ENCODE measurements at regions not wholly inside any gene's neighbourhood (a gene's known extent, or its start where the extent isn't known, plus 50 kb on each side); places are given as distances from the start of the nearest gene placed in this dataset.

DNA sequence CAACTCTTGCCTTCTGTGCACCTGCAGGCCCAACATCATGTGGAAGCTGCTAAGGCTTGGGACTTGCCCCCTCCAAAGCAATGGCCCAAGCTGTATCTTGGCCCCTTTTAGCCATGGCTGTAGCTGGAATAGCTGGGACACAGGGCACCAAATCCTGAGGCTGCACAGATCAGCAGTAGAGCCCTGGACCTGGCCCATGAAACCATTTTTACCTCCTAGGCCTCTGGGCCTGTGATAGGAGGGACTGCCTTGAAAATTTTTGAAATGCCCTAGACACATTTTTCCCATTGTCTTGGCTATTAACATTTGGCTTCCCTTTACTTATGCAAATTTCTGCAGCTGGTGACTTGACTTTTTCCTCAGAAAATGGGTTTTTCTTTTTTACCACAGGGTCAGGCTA lies 68.7 kb downstream of the ING1 start:
- no peak overlapping the region for H3K4me3 ChIP-seq (replicated peaks; ENCODE audit: low read depth, low read length)
- no peak for DNase-seq (ENCODE audit: extremely low read depth, low read depth)
- TF ChIP-seq, protein P1, sequence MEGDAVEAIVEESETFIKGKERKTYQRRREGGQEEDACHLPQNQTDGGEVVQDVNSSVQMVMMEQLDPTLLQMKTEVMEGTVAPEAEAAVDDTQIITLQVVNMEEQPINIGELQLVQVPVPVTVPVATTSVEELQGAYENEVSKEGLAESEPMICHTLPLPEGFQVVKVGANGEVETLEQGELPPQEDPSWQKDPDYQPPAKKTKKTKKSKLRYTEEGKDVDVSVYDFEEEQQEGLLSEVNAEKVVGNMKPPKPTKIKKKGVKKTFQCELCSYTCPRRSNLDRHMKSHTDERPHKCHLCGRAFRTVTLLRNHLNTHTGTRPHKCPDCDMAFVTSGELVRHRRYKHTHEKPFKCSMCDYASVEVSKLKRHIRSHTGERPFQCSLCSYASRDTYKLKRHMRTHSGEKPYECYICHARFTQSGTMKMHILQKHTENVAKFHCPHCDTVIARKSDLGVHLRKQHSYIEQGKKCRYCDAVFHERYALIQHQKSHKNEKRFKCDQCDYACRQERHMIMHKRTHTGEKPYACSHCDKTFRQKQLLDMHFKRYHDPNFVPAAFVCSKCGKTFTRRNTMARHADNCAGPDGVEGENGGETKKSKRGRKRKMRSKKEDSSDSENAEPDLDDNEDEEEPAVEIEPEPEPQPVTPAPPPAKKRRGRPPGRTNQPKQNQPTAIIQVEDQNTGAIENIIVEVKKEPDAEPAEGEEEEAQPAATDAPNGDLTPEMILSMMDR (IDR thresholded peaks at IDR 0.05; ENCODE audit: low read depth, low read length, missing control alignments) = no peak

- no peak for DNase-seq (ENCODE audit: extremely low read depth, low read depth)
Observed at GRCh38 chr13:110784704-110785103, 71.2 kb downstream of the ING1 start.

GRCh38 chr13:110788778-110789177 lies 75.3 kb downstream of the ING1 start:
- TF ChIP-seq, protein P1 (IDR thresholded peaks at IDR 0.05; ENCODE audit: low read depth, low read length, missing control alignments) = no peak
- no peak overlapping the region for H3K4me3 ChIP-seq (replicated peaks; ENCODE audit: low read depth, low read length)
- DNase-seq (ENCODE audit: extremely low read depth, low read depth) = no peak

More at GRCh38 chr13:110784704-110785103, 71.2 kb downstream of the ING1 start:
- TF ChIP-seq, protein P1 (IDR thresholded peaks at IDR 0.05; ENCODE audit: low read depth, low read length, missing control alignments) = no peak
- no peak overlapping the region for H3K4me3 ChIP-seq (replicated peaks; ENCODE audit: low read depth, low read length)

- no peak overlapping the region for H3K4me3 ChIP-seq (replicated peaks; ENCODE audit: low read depth, low read length)
- no peak for DNase-seq (ENCODE audit: extremely low read depth, low read depth)
- TF ChIP-seq, protein P1 (IDR thresholded peaks at IDR 0.05; ENCODE audit: low read depth, low read length, missing control alignments) = no peak
Observed at GRCh38 chr13:110789871-110790270, 76.4 kb downstream of the ING1 start.

GRCh38 chr13:110790371-110790770 lies 76.9 kb downstream of the ING1 start:
- TF ChIP-seq, protein P1 (IDR thresholded peaks at IDR 0.05; ENCODE audit: low read depth, low read length, missing control alignments) = no peak
- DNase-seq (ENCODE audit: extremely low read depth, low read depth) = no peak
- H3K4me3 ChIP-seq (replicated peaks; ENCODE audit: low read depth, low read length) = no peak overlapping the region

DNA sequence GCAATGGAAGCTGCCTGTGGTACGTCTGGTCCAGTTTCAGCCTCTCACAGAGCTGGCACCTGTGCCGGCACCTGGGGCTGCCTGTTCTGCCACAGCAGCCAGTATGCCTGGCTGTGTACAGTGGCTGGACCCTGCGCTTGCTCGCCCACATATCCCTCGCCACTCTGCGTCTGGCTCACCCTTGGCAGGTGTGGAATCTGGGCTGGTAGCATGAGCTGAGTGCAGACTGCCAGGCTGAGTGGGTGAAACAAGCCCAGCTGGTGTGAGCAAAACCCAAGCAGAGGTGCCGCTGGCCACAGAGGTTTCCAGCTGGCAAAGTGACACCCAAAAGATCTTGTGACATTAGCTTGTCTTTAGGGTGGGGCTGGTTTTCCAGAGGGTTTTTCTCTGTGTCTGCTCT lies 80.7 kb downstream of the ING1 start:
- DNase-seq (ENCODE audit: extremely low read depth, low read depth) = no peak
- TF ChIP-seq, protein P1 (IDR thresholded peaks at IDR 0.05; ENCODE audit: low read depth, low read length, missing control alignments) = no peak
- no peak overlapping the region for H3K4me3 ChIP-seq (replicated peaks; ENCODE audit: low read depth, low read length)

GRCh38 chr13:110797230-110797877 lies 83.9 kb downstream of the ING1 start:
- DNase-seq (ENCODE audit: extremely low read depth, low read depth) = no peak
- H3K4me3 ChIP-seq (replicated peaks; ENCODE audit: low read depth, low read length) = no peak overlapping the region
- TF ChIP-seq, protein P1 (IDR thresholded peaks at IDR 0.05; ENCODE audit: low read depth, low read length, missing control alignments) = no peak
